IPS-15b (cell line): ENCODE measurements at regions not wholly inside any gene's neighbourhood (a gene's known extent, or its start where the extent isn't known, plus 50 kb on each side); places are given as distances from the start of the nearest gene placed in this dataset.

Experiments
- H3K27me3 ChIP-seq: one replicate; pipeline ENCODE4 v1.6.1; 2013; ENCODE audit warnings: low read length; ENCODE audit not compliant: control insufficient read depth, insufficient read depth
- H3K36me3 ChIP-seq: one replicate; pipeline ENCODE4 v1.6.1; 2013; ENCODE audit warnings: low read length; ENCODE audit not compliant: control insufficient read depth, insufficient read depth
- H3K4me1 ChIP-seq: one replicate; pipeline ENCODE4 v1.6.1; 2013; ENCODE audit warnings: mild to moderate bottlenecking, low read length; ENCODE audit not compliant: control insufficient read depth, insufficient read depth
- H3K4me3 ChIP-seq: one replicate; pipeline ENCODE4 v1.5.1; 2013; ENCODE audit warnings: low read depth, low read length
- H3K9ac ChIP-seq: one replicate; pipeline ENCODE4 v1.6.1; 2013; ENCODE audit warnings: low read depth, mild to moderate bottlenecking, low read length
- H3K9me3 ChIP-seq: one replicate; pipeline ENCODE4 v1.6.1; 2013; ENCODE audit warnings: mild to moderate bottlenecking, low read length; ENCODE audit not compliant: control insufficient read depth, insufficient read depth

DNA sequence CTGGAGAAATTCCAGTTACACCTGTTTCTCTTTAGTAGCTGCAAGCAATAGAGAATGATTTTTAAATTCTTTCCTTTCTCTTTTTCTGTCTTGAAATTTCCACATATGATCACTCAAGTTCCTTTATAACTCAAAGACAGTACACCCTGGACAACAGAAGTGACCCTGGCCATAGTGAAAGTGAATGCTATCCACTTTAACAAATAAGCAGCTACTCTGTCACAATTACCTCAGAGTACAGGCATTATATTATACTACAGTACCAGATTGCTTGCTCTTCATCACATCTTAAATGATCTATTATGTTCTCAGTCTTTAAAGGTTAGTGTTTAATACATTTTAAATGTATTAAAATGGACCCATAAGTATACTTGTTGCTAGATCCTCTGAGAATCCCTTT, 136.2 kb downstream of the KLF12 start:
- no peaks in the 10 kb centered on the region for H3K27me3 ChIP-seq
- no peak overlapping the region for H3K9ac ChIP-seq
- H3K4me1 ChIP-seq, result peaks cover 4% of the 10 kb centered on the region
- no peak overlapping the region for H3K4me3 ChIP-seq
- no peaks in the 10 kb centered on the region for H3K9me3 ChIP-seq
- H3K36me3 ChIP-seq, result no peaks in the 10 kb centered on the region

DNA sequence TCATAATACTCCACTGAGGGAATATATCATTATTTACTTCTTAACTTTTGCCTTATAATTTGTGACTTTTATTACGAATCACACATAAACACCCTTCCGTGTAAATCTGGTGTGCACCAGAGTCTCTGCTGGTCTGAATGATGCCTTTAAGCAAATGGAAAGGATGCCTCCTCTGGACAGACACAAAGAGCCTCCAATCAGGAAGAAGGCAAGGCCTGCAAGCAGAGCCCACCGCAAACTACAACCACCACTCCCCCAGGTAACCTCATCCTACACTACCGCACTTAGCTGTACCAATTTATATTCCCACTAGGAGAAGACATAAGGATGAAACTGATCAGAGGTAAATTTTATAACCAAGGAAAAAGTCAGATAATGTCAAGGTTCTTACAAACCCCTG, 137.6 kb downstream of the KLF12 start:
- H3K27me3 ChIP-seq, result no peaks in the 10 kb centered on the region
- H3K9me3 ChIP-seq, result no peaks in the 10 kb centered on the region
- no peaks in the 10 kb centered on the region for H3K36me3 ChIP-seq
- H3K4me1 ChIP-seq, result peaks cover 4% of the 10 kb centered on the region
- no peak overlapping the region for H3K9ac ChIP-seq
- no peak overlapping the region for H3K4me3 ChIP-seq

DNA sequence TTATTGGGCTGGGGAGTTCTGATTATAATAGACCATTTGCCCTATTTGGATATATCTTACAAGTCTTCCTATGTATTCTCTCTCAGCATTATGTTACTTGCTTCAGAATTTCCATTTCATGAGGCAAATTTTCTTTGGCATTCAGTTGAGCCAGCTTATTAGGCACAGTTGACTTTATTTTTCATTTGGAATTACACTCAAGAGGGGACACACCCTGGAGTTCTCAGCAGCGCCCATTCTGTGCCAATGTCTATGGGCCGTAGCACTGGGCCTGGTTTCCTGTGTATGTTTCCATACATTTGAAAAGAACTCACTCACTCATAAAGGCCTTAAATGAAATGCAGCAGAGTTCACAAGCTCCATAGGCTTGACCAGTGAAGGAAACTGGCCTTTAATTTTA, 138.5 kb downstream of the KLF12 start:
- no peak overlapping the region for H3K9ac ChIP-seq
- no peaks in the 10 kb centered on the region for H3K9me3 ChIP-seq
- no peaks in the 10 kb centered on the region for H3K27me3 ChIP-seq
- H3K4me1 ChIP-seq, result peaks cover 4% of the 10 kb centered on the region
- no peaks in the 10 kb centered on the region for H3K36me3 ChIP-seq
- no peak overlapping the region for H3K4me3 ChIP-seq

DNA sequence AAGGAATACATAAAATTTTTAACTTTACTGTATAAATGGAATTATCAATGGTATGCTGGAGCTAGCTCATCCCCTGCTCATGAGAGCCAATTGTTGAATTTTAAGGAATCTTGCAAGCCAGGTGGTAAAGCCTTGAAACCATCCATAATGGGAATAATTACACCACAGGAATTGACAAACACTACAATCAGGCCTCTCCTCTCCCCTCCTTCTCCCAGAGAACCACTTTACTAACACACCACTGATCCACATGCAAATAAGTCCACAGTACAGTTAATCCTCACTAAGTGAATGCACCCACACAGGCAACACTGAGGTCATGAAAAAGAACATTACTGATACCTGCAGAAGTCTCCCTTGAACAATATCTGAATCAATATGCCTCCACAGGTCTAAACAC, 140.5 kb downstream of the KLF12 start:
- H3K4me1 ChIP-seq, result peaks cover 4% of the 10 kb centered on the region

GRCh38 chr13:73991884-73992283, 142.3 kb downstream of the KLF12 start:
- Histone ChIP-seq H3K36me3 (no peaks in the 10 kb centered on the region), H3K4me3 (no peak overlapping the region), H3K9ac (no peak overlapping the region), H3K9me3 (no peaks in the 10 kb centered on the region), H3K27me3 (no peaks in the 10 kb centered on the region), H3K4me1 (peaks cover 4% of the 10 kb centered on the region)

More for the DNA sequence above, 140.5 kb downstream of the KLF12 start:
- Histone ChIP-seq H3K9me3 (no peaks in the 10 kb centered on the region), H3K4me3 (no peak overlapping the region), H3K27me3 (no peaks in the 10 kb centered on the region), H3K36me3 (no peaks in the 10 kb centered on the region), H3K9ac (no peak overlapping the region)

DNA sequence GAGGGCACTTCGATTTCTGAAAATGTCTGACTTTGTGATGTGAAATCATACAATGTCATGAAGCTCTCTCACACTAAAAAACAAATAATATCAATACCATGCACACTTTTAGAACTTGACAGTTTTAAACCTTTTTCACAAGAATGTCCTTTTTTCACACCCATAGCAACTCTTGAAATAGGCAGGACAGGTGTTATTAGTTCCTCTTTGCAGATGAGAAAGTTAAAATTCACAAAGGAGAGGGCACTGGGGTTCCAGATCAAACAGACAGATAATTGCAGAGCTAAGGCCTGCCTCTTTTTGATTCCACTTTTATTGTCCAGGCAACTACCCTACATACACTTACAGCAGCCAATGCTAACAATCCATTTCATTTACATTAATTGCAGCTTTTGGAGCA, 142.8 kb downstream of the KLF12 start:
- Histone ChIP-seq H3K4me3 (no peak overlapping the region), H3K27me3 (no peaks in the 10 kb centered on the region), H3K9ac (no peak overlapping the region), H3K9me3 (no peaks in the 10 kb centered on the region), H3K36me3 (no peaks in the 10 kb centered on the region), H3K4me1 (peaks cover 4% of the 10 kb centered on the region)

DNA sequence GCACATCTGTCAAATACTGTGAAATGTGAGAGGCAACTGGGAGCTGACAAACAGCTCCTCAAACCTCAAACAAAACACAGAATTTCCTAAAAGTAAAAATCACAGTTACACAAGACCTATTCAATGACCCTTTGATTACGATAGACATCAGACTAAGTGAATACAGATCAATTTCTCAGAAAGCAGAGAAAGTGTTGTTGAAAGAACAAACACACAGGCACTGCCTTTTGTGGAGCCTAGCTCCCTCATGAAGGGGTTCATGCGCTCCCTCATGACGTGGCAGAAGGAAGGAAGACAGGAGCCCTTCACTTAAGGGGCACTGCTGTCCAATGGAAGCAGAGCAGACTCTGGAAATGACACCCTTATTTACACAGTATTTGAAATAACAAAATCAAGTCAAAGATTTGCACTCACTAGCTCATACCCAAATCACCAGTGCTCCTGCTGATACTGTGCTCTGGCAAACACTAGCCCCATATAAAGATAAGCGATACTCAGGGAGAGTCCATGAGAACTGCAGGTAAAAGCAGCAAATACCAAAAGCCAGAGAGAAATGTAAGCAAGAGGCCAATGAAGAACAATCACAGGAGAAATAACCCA, 144.9 kb downstream of the KLF12 start:
- Histone ChIP-seq H3K27me3 (no peaks in the 10 kb centered on the region), H3K9ac (no peak overlapping the region), H3K36me3 (no peaks in the 10 kb centered on the region), H3K4me1 (peaks cover 4% of the 10 kb centered on the region), H3K9me3 (no peaks in the 10 kb centered on the region), H3K4me3 (no peak overlapping the region)

- Histone ChIP-seq H3K27me3 (no peaks in the 10 kb centered on the region), H3K4me1 (peaks cover 4% of the 10 kb centered on the region), H3K4me3 (no peak overlapping the region), H3K9me3 (no peaks in the 10 kb centered on the region), H3K36me3 (no peaks in the 10 kb centered on the region), H3K9ac (no peak overlapping the region)
These were observed 145.7 kb downstream of the KLF12 start for GRCh38 chr13:73988461-73988860.

GRCh38 chr13:73987618-73988017, 146.6 kb downstream of the KLF12 start:
- H3K9me3 ChIP-seq, result no peaks in the 10 kb centered on the region
- H3K4me1 ChIP-seq, result peaks cover 4% of the 10 kb centered on the region
- no peak overlapping the region for H3K9ac ChIP-seq
- no peaks in the 10 kb centered on the region for H3K27me3 ChIP-seq
- H3K36me3 ChIP-seq, result no peaks in the 10 kb centered on the region
- H3K4me3 ChIP-seq, result no peak overlapping the region

DNA sequence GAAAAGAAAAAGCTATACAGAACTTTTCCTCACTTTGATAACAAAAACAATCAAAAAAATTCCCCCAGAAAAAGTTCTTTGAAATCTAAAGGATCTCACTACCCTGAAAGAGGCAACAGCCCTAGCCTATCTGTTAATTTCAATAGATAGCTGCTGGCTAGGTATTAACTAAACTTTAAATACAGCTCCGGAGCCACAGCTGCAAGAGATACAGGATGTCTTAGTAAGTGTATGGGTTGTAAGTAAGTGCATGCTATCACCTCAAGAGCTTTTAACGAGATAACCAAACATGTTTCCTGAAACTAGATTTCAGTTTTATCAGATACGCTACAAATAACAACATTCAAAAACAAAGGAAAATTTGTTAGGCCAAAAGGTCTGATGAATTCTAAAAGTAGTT, 148.4 kb downstream of the KLF12 start:
- no peaks in the 10 kb centered on the region for H3K27me3 ChIP-seq
- no peaks in the 10 kb centered on the region for H3K9me3 ChIP-seq
- H3K4me1 ChIP-seq, result peaks cover 4% of the 10 kb centered on the region
- no peak overlapping the region for H3K9ac ChIP-seq
- H3K36me3 ChIP-seq, result no peaks in the 10 kb centered on the region
- no peak overlapping the region for H3K4me3 ChIP-seq

DNA sequence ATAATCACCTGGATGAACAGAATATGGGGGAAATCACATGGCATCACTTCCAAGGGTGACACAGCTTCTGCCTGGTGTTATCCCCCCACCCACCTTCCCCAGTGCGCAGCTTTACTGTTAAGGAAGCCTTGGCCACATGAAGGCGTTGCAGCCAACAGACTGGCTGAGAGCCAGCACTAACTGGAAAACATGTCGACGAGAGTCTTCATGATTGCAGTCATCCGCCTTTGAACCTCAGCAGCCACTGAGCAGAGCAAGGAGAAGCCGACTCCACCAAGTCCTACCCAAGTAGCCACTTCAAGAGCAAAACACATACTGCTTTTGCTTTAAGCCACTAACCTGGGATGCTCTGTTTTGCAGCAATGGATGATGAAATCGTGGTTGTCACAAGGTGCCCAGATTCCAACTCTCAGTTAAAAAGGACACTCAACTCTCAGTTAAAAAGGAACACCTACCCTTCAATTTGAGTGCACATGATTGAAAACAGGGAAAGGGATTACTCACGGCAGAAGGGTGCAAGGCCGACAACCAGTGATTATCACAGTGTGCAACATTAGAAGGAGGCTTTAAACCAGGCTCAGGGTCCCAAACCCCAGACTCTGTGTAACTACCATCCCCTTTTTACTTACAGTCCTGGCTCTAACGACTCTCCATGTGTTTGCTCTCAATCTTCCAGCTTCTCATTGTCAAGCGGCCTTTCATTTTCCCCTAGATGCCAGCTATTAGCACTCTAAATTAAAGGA, 149.1 kb downstream of the KLF12 start:
- H3K4me1 ChIP-seq, result peaks cover 4% of the 10 kb centered on the region
- H3K36me3 ChIP-seq, result no peaks in the 10 kb centered on the region
- H3K9ac ChIP-seq, result no peak overlapping the region
- H3K27me3 ChIP-seq, result no peaks in the 10 kb centered on the region
- H3K9me3 ChIP-seq, result no peaks in the 10 kb centered on the region
- no peak overlapping the region for H3K4me3 ChIP-seq

GRCh38 chr13:73984201-73984600, 150.0 kb downstream of the KLF12 start:
- Histone ChIP-seq H3K36me3 (no peaks in the 10 kb centered on the region), H3K9me3 (no peaks in the 10 kb centered on the region), H3K27me3 (no peaks in the 10 kb centered on the region), H3K4me1 (peaks cover 4% of the 10 kb centered on the region), H3K9ac (no peak overlapping the region), H3K4me3 (no peak overlapping the region)
